ENCODE measurements at regions not wholly inside any gene's neighbourhood (a gene's known extent, or its start where the extent isn't known, plus 50 kb on each side); places are given as distances from the start of the nearest gene placed in this dataset.
"Not testable (repeated sequence)": the region's sequence is repeated elsewhere in the genome, so short reads cannot be mapped to it uniquely, and the experiment has no call there.

- no peak for DNase-seq (ENCODE audit: low read depth in 1 of 2, low spot score in 1 of 2)
- no peak for TF ChIP-seq JUND (IDR thresholded peaks at IDR 0.05; ENCODE audit: low read depth)
- in situ Hi-C loops (cut with HindIII; ENCODE audit: low pct_unique_long_range_greater_than_20kb, low sequenced_read_pairs) = no loop called here
Observed at GRCh38 chr3:30453360-30454039, 152.9 kb upstream of the TGFBR2 start.

GRCh38 chr3:30454636-30455035, 151.8 kb upstream of the TGFBR2 start:
- no peak for DNase-seq (ENCODE audit: low read depth in 1 of 2, low spot score in 1 of 2)
- no peak for TF ChIP-seq JUND (IDR thresholded peaks at IDR 0.05; ENCODE audit: low read depth)
- in situ Hi-C loops (cut with HindIII; ENCODE audit: low pct_unique_long_range_greater_than_20kb, low sequenced_read_pairs) = no loop called here

DNA sequence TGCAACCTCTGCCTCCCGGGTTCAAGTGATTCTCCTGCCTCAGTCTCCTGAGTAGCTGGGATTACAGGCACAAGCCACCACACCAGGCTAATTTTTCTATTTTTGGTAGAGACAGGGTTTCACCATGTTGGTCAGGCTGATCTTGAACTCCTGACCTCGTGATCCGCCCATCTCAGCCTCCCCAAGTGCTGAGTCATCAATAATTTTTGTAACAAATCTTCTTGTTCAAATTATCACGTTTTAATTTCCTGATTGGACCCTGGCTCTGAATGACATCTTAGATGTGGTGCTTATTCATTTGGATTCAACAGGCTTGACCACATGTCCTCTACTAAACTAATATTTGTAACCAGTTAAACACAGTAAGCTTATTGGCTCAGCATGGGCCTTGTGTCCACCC, 151.3 kb upstream of the TGFBR2 start:
- DNase-seq (ENCODE audit: low read depth in 1 of 2, low spot score in 1 of 2) = not testable (repeated sequence)

DNA sequence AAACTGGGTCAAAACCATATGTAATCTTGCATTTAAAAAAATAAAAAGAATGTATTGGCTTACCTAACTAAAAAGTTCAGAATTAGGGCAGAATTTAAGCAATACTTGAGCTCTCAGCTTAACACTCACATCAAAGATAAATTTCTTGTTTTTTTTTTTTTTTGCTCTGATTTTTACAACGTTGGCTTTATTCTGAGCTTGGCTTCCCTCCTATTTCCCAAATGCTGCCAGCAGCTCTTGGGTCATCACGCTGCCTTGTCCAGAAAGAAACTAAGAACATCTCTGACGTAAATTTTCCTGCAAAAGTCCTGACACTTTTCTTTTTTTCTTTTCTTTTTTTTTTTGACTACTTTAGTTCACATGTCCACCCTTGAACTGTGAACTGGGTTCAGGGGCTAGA, 150.6 kb upstream of the TGFBR2 start:
- no peak for TF ChIP-seq JUND (IDR thresholded peaks at IDR 0.05; ENCODE audit: low read depth)
- in situ Hi-C loops (cut with HindIII; ENCODE audit: low pct_unique_long_range_greater_than_20kb, low sequenced_read_pairs) = no loop called here
- no peak for DNase-seq (ENCODE audit: low read depth in 1 of 2, low spot score in 1 of 2)

More for the DNA sequence above, 151.3 kb upstream of the TGFBR2 start:
- in situ Hi-C loops (cut with HindIII; ENCODE audit: low pct_unique_long_range_greater_than_20kb, low sequenced_read_pairs) = not testable (repeated sequence)

DNA sequence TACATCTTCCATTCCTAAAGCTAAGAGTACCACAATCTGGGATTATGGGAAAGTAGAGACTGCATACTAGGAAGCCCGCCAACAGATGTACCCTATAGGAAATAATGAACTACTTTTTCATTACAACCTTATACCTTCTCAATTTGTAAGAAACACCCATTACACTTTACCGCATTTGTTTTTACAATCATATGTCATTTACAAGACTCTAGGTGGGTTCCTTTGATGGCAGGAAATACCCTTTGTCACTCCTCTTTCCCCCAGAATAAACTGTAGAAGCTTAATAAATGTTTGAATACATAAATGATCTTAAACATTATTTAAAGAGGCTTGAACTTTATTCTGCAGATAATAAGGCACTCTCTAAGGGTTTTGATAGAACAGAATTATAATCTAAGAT, 150.1 kb upstream of the TGFBR2 start:
- in situ Hi-C loops (cut with HindIII; ENCODE audit: low pct_unique_long_range_greater_than_20kb, low sequenced_read_pairs) = no loop called here
- no peak for DNase-seq (ENCODE audit: low read depth in 1 of 2, low spot score in 1 of 2)
- TF ChIP-seq JUND (IDR thresholded peaks at IDR 0.05; ENCODE audit: low read depth) = no peak

- in situ Hi-C loops (cut with HindIII; ENCODE audit: low pct_unique_long_range_greater_than_20kb, low sequenced_read_pairs) = no loop called here
- no peak for TF ChIP-seq JUND (IDR thresholded peaks at IDR 0.05; ENCODE audit: low read depth)
- DNase-seq (ENCODE audit: low read depth in 1 of 2, low spot score in 1 of 2) = no peak
Observed at GRCh38 chr3:30457081-30457480, 149.3 kb upstream of the TGFBR2 start.

DNA sequence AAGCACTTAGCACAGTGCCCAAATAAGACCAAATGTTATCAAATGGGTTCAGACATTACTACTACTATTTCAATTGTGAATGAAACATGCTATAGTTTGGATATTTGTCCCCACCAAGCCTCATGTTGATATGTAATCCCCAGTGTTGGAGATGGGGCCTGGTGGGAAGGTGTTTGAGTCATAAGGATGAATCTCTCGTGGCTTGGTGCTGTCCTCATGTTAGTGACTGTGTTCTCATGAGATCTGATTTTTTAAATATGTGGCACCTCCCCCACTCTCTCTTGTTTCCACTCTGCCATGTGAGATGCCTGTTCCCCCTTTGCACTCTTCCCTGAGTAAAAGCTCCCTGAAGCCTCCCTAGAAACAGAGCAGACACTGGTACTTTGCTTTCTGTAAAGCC, 148.7 kb upstream of the TGFBR2 start:
- TF ChIP-seq JUND (IDR thresholded peaks at IDR 0.05; ENCODE audit: low read depth) = no peak
- no peak for DNase-seq (ENCODE audit: low read depth in 1 of 2, low spot score in 1 of 2)
- in situ Hi-C loops (cut with HindIII; ENCODE audit: low pct_unique_long_range_greater_than_20kb, low sequenced_read_pairs) = no loop called here

GRCh38 chr3:30458376-30459171, 147.8 kb upstream of the TGFBR2 start:
- no peak for TF ChIP-seq JUND (IDR thresholded peaks at IDR 0.05; ENCODE audit: low read depth)
- in situ Hi-C loops (cut with HindIII; ENCODE audit: low pct_unique_long_range_greater_than_20kb, low sequenced_read_pairs) = no loop called here
- no peak for DNase-seq (ENCODE audit: low read depth in 1 of 2, low spot score in 1 of 2)

- in situ Hi-C loops (cut with HindIII; ENCODE audit: low pct_unique_long_range_greater_than_20kb, low sequenced_read_pairs) = no loop called here
- no peak for DNase-seq (ENCODE audit: low read depth in 1 of 2, low spot score in 1 of 2)
- no peak for TF ChIP-seq JUND (IDR thresholded peaks at IDR 0.05; ENCODE audit: low read depth)
Observed at GRCh38 chr3:30461311-30461710, 145.1 kb upstream of the TGFBR2 start.

- no peak for TF ChIP-seq JUND (IDR thresholded peaks at IDR 0.05; ENCODE audit: low read depth)
- no peak for DNase-seq (ENCODE audit: low read depth in 1 of 2, low spot score in 1 of 2)
- in situ Hi-C loops (cut with HindIII; ENCODE audit: low pct_unique_long_range_greater_than_20kb, low sequenced_read_pairs) = no loop called here
Observed at GRCh38 chr3:30462721-30463470, 143.5 kb upstream of the TGFBR2 start.

- in situ Hi-C loops (cut with HindIII; ENCODE audit: low pct_unique_long_range_greater_than_20kb, low sequenced_read_pairs) = no loop called here
- no peak for DNase-seq (ENCODE audit: low read depth in 1 of 2, low spot score in 1 of 2)
- TF ChIP-seq JUND (IDR thresholded peaks at IDR 0.05; ENCODE audit: low read depth) = no peak
Observed at GRCh38 chr3:30464381-30464780, 142.0 kb upstream of the TGFBR2 start.

- no peak for DNase-seq (ENCODE audit: low read depth in 1 of 2, low spot score in 1 of 2)
- in situ Hi-C loops (cut with HindIII; ENCODE audit: low pct_unique_long_range_greater_than_20kb, low sequenced_read_pairs) = no loop called here
- no peak for TF ChIP-seq JUND (IDR thresholded peaks at IDR 0.05; ENCODE audit: low read depth)
Observed at GRCh38 chr3:30465454-30465853, 140.9 kb upstream of the TGFBR2 start.
